ENCODE measurements at regions not wholly inside any gene's neighbourhood (a gene's known extent, or its start where the extent isn't known, plus 50 kb on each side); places are given as distances from the start of the nearest gene placed in this dataset.
"Not testable (repeated sequence)": the region's sequence is repeated elsewhere in the genome, so short reads cannot be mapped to it uniquely, and the experiment has no call there.

DNA sequence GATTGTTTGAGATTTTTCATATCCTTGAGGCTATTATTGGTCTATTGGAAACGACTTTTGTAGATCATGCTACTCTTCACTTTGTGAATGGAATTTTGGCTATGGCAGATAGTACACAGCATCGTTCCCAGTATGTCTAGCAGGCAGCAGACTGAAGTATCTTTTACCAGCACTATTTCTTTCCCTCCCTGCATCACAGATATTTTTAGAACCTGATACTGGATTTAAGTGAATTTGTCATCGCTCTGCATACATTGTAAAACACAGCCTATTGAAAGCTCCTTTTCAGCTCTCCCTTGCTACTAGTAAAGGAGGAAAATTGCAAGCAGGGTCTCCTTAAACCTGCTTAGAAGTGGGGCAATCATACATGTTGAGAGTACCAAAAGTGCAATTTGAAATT is 133.6 kb downstream of the LUZP4 start:
- TF ChIP-seq, protein P1, sequence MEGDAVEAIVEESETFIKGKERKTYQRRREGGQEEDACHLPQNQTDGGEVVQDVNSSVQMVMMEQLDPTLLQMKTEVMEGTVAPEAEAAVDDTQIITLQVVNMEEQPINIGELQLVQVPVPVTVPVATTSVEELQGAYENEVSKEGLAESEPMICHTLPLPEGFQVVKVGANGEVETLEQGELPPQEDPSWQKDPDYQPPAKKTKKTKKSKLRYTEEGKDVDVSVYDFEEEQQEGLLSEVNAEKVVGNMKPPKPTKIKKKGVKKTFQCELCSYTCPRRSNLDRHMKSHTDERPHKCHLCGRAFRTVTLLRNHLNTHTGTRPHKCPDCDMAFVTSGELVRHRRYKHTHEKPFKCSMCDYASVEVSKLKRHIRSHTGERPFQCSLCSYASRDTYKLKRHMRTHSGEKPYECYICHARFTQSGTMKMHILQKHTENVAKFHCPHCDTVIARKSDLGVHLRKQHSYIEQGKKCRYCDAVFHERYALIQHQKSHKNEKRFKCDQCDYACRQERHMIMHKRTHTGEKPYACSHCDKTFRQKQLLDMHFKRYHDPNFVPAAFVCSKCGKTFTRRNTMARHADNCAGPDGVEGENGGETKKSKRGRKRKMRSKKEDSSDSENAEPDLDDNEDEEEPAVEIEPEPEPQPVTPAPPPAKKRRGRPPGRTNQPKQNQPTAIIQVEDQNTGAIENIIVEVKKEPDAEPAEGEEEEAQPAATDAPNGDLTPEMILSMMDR (IDR thresholded peaks at IDR 0.05; ENCODE audit: extremely low read depth, missing control alignments), result no peak

DNA sequence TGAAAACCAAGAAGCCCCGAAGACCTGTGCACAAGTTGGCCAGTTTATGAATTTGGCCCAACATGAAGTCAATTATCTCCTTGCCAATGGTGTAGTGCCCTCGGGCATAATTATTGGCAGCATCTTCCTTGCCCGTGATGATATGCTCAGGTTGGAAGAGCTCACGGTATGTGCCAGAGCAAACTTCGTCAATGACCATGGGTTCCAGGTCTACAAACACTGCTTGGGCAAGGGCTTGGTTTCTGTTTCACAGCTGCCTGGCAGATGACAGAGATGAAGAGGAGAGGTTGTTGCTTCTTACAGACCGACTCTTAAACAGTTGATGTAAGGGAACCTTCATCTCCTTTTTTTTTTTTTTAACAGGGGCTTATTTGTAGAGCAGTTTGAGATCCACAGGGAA is 135.6 kb upstream of the PLS3 start:
- TF ChIP-seq, protein P1 (IDR thresholded peaks at IDR 0.05; ENCODE audit: extremely low read depth, missing control alignments), result no peak
- no peak for DNase-seq (ENCODE audit: low spot score)

More for the DNA sequence above, 133.6 kb downstream of the LUZP4 start:
- DNase-seq (ENCODE audit: low spot score), result no peak

DNA sequence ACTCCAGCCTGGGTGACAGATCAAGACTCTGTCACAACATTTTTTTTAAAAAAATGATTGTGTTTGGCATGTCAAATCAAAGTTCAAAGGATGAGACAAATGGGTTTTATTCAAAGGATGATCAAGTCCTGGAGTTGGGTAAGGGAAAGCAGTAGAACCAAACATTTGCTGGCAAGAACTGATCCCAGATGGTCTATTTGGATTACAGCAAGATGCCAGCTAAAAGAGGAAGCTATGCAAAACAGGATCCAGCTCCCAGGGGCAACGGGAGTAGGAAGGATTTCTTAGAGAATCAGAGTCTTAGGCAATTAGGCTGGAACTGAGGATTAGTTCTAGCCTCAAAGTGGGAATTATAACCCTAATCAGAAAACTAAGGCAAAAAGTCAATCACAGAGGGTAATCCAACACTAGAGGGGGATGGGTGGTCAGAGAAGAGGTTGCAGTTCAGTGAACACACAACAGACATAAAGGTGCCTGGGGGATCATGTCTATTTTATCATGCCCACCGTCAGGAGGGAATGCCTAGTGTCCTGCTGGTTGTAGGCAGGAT is 133.0 kb upstream of the PLS3 start:
- TF ChIP-seq, protein P1 (IDR thresholded peaks at IDR 0.05; ENCODE audit: extremely low read depth, missing control alignments), result no peak
- DNase-seq (ENCODE audit: low spot score), result no peak

DNA sequence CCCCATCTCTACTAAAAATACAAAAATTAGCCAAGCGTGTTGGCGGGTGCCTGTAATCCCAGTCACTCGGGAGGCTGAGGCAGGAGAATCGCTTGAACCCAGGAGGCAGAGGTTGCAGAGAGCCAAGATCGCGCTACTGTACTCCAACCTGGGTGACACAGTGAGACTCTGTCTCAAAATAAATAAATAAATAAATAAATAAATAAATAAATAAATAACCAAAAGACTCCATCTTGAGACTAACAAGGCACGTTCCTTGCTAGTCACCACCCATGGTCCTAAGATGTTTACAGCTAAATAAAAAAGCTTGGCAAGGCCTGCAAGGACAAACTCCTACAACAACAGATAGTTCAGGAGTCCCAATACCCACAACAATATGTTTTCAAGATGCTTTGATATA is 126.1 kb upstream of the PLS3 start:
- not testable (repeated sequence) for DNase-seq (ENCODE audit: low spot score)

- TF ChIP-seq, protein P1 (IDR thresholded peaks at IDR 0.05; ENCODE audit: extremely low read depth, missing control alignments), result no peak
- DNase-seq (ENCODE audit: low spot score), result no peak
Measured at GRCh38 chrX:115437841-115438595, 123.0 kb upstream of the PLS3 start.

DNA sequence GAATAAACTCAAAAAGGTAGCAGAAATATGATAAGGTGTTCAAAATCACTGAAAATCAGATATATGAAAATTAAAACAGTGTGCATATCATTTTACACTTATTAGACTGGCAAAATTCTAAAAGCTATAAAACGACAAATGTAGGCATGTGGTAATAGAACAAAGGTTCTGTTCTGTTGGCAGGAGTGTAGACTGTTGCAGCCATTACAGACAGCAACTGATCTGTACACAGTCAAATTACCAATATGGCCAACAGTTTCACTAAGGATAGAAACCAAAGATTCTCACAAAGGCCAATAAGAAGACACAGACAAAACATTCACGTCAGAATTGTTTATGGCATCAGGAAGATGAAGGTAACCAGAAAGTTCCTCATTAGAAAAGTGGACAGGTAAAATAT is 112.8 kb upstream of the PLS3 start:
- no peak for DNase-seq (ENCODE audit: low spot score)
- TF ChIP-seq, protein P1 (IDR thresholded peaks at IDR 0.05; ENCODE audit: extremely low read depth, missing control alignments), result no peak

DNA sequence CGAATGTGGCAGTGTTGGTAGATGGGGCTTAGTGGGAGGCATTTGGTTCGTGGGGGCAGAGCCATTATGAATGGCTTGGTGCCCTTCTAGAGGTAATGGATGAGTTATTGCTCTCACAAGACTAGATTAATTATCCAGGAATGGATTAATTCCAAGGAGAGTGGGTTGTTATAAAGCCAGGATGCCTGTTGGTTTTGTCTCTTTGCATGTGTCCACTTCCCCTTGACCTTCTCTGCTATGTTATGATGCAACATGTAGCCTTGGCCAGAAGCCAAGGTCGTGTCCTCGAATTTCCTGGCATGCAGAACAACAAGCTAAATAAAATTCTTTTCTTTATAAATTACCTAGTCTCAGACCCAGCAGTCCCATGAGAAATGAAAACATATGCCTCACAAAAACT is 111.2 kb upstream of the PLS3 start:
- TF ChIP-seq, protein P1 (IDR thresholded peaks at IDR 0.05; ENCODE audit: extremely low read depth, missing control alignments), result no peak
- DNase-seq (ENCODE audit: low spot score), result no peak

GRCh38 chrX:115452251-115452650 is 108.7 kb upstream of the PLS3 start:
- TF ChIP-seq, protein P1 (IDR thresholded peaks at IDR 0.05; ENCODE audit: extremely low read depth, missing control alignments), result no peak
- no peak for DNase-seq (ENCODE audit: low spot score)
